GM23248 (cell line): ENCODE measurements at regions not wholly inside any gene's neighbourhood (a gene's known extent, or its start where the extent isn't known, plus 50 kb on each side); places are given as distances from the start of the nearest gene placed in this dataset.

Source experiments
- EZH2 ChIP-seq: fragments of 200-600 bp; sonication (generic); IDR thresholded peaks from 2 replicates; pipeline ENCODE4 v1.6.1; 2018; ENCODE audit warnings: antibody characterized with exemption, mild to moderate bottlenecking; ENCODE audit not compliant: insufficient read depth, poor library complexity, severe bottlenecking
- EZH2phosphoT487 ChIP-seq: fragments of 200-600 bp; sonication (generic); IDR thresholded peaks from 2 replicates; pipeline ENCODE4 v1.6.1; 2018; ENCODE audit warnings: antibody characterized with exemption, moderate library complexity, mild to moderate bottlenecking, low read depth; ENCODE audit not compliant: insufficient read depth

- TF ChIP-seq EZH2 (no peak), EZH2phosphoT487 (no peak)
These were observed 61.8 kb upstream of the ARL4C start for GRCh38 chr2:234558642-234559041.
